Sigmoid colon (tissue), 6 donors: ENCODE measurements at regions not wholly inside any gene's neighbourhood (a gene's known extent, or its start where the extent isn't known, plus 50 kb on each side); places are given as distances from the start of the nearest gene placed in this dataset.

Source experiments
- DNase-seq: peaks from one replicate; pipeline ENCODE4 v3.0.0-alpha.2; 2019
- H3K27ac ChIP-seq, 4 donors: fragments of 200-600 bp; sonication (generic); one replicate each; pipeline ENCODE4 v1.5.1; 2016 to 2019; ENCODE audit warnings: mild to moderate bottlenecking in 1 of 4
- H3K27me3 ChIP-seq, 3 donors: fragments of 200-600 bp; sonication (generic); one replicate each; pipeline ENCODE4 v1.5.1; 2019; ENCODE audit warnings: mild to moderate bottlenecking in 1 of 3
- H3K36me3 ChIP-seq, 4 donors: fragments of 200-600 bp; sonication (generic); one replicate each; pipeline ENCODE4 v1.5.1; 2016 to 2019
- H3K4me1 ChIP-seq, 4 donors: fragments of 200-600 bp; sonication (generic); one replicate each; pipeline ENCODE4 v1.5.1; 2017 to 2019
- H3K4me3 ChIP-seq, 4 donors: fragments of 200-600 bp; sonication (generic); one replicate each; pipeline ENCODE4 v1.5.1; 2017 to 2019; ENCODE audit warnings: mild to moderate bottlenecking in 2 of 4, moderate library complexity in 1 of 4
- H3K9me3 ChIP-seq, 4 donors: fragments of 200-600 bp in 3 of 4; sonication (generic) in 3 of 4; one replicate each; pipeline versions ENCODE4 v1.5.1 to v1.6.1; 2013 to 2019
- EP300 ChIP-seq, 4 donors: sonication (generic); formaldehyde crosslinking; IDR thresholded peaks; one replicate each; pipeline ENCODE4 v1.6.1; 2017; ENCODE audit warnings: antibody characterized with exemption in 4 of 4
- POLR2A ChIP-seq, 2 donors: fragments of 450-650 bp; IDR thresholded peaks; one replicate each; pipeline ENCODE4 v1.6.1; 2016; ENCODE audit warnings: antibody characterized with exemption in 2 of 2, mild to moderate bottlenecking in 2 of 2, moderate library complexity in 2 of 2
- POLR2AphosphoS5 ChIP-seq, 4 donors: sonication (generic); formaldehyde crosslinking; IDR thresholded peaks; one replicate each; pipeline ENCODE4 v1.6.1; 2017; ENCODE audit warnings: antibody characterized with exemption in 4 of 4
- WGBS, 2 donors: extraction: QIAGEN DNeasy Blood & Tissue Kit; methylation state at CpG; one replicate each; pipeline ENCODE4 v1.1.7; 2013; 5-methylcytosine and 5-hydroxymethylcytosine counted together
- intact Hi-C: fragments of 100-400 bp; cut with DNase I; formaldehyde crosslinking; loops from one replicate; pipeline ENCODE4 v1.15.1; 2023
- TF ChIP-seq, protein P1 (sequence below), 4 experiments: fragments of 450-650 bp in 3 of 4; fragments of 200-600 bp in 1 of 4; IDR thresholded peaks; one replicate each; pipeline ENCODE4 v1.5.1; 2016 to 2019; ENCODE audit warnings: antibody characterized with exemption in 4 of 4, mild to moderate bottlenecking in 3 of 4, moderate library complexity in 2 of 4
- donor health status: healthy with polysubstance abuse.
- donor health status: healthy.

DNA sequence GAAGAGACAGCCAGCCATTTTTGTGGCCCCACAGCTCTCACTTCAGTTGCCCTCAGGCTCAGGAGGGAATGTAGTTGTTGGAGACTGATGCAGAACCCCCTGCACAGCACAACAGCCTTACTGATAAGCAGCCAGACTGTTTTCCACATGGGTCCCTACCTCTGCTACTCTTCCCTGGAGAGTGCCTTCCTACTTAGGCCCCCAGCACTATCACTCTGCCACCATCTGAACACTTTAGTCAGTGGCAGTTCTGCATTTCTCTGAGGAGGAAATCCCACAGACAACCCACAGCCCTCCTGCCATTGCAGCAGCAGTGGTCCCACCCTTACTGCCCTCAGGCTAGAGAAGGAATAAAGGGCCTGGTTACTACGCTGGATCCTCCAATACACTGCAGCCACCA lies 61.8 kb upstream of the PTPRD start:
- H3K4me1 ChIP-seq: peaks cover 0 to 5% (median 0%) of the 10 kb centered on the region in 4 donors
- no peaks in the 10 kb centered on the region for H3K9me3 ChIP-seq
- H3K4me3 ChIP-seq: no peak overlapping the region
- no peaks in the 10 kb centered on the region for H3K27me3 ChIP-seq
- no peaks in the 10 kb centered on the region for H3K36me3 ChIP-seq
- DNase-seq: no peak
- TF ChIP-seq EP300 (IDR thresholded peaks at IDR 0.05): no peak
- TF ChIP-seq, protein P1, sequence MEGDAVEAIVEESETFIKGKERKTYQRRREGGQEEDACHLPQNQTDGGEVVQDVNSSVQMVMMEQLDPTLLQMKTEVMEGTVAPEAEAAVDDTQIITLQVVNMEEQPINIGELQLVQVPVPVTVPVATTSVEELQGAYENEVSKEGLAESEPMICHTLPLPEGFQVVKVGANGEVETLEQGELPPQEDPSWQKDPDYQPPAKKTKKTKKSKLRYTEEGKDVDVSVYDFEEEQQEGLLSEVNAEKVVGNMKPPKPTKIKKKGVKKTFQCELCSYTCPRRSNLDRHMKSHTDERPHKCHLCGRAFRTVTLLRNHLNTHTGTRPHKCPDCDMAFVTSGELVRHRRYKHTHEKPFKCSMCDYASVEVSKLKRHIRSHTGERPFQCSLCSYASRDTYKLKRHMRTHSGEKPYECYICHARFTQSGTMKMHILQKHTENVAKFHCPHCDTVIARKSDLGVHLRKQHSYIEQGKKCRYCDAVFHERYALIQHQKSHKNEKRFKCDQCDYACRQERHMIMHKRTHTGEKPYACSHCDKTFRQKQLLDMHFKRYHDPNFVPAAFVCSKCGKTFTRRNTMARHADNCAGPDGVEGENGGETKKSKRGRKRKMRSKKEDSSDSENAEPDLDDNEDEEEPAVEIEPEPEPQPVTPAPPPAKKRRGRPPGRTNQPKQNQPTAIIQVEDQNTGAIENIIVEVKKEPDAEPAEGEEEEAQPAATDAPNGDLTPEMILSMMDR (IDR thresholded peaks at IDR 0.05): no peak
- no peak for TF ChIP-seq POLR2A (IDR thresholded peaks at IDR 0.05)
- TF ChIP-seq POLR2AphosphoS5 (IDR thresholded peaks at IDR 0.05): no peak
- WGBS, 2 donors: 50 to 84% methylated on average over 1 of the region's 1 CpG
- intact Hi-C loops: no loop called here
- H3K27ac ChIP-seq: no peak overlapping the region

DNA sequence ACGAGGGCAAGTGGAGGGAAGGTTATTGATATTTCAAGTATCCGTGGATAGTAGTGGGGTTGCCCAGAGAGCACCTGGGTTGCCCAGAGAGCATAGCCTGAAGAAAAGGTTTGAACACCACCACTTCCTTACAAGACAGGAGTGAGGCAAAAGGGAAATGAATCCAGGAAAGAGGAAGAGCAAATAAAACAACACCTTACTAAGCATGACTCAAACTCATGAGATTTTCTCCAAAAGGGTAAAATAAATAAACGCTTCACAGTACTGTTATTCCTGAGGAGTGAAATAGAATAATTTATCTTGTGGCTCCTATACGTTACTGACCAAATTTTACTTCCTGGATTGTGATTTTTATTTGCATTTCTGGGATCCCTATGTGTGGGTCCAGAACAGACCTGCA lies 65.2 kb upstream of the PTPRD start:
- TF ChIP-seq POLR2AphosphoS5 (IDR thresholded peaks at IDR 0.05) (no peak), POLR2A (IDR thresholded peaks at IDR 0.05) (no peak), EP300 (IDR thresholded peaks at IDR 0.05) (no peak)
- TF ChIP-seq, protein P1 (IDR thresholded peaks at IDR 0.05): no peak
- intact Hi-C loops: no loop called here

DNA sequence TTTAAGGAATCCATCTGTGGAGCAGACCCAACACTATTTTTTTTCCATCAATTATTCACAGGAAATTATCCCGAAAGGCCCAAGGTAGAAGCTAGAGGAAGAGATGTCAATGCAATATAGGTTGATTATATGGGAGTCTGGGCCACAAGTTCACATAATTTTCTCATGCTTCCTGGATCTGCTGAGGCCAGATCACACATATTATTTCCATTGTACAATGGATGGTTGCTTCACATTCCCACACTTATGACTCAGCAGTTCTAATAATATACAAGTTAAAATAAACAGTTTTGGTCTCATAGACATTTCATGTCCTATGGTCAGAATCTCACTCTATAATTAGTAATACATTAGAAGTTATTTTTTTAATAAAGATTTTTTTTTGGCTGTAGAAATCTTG lies 66.0 kb upstream of the PTPRD start:
- Histone ChIP-seq H3K27ac (no peak overlapping the region), H3K4me1 (peaks cover 0 to 5% (median 0%) of the 10 kb centered on the region in 4 donors), H3K4me3 (no peak overlapping the region), H3K27me3 (no peaks in the 10 kb centered on the region), H3K36me3 (no peaks in the 10 kb centered on the region), H3K9me3 (no peaks in the 10 kb centered on the region)
- TF ChIP-seq POLR2A (IDR thresholded peaks at IDR 0.05): no peak
- TF ChIP-seq, protein P1 (IDR thresholded peaks at IDR 0.05): no peak
- no peak for TF ChIP-seq POLR2AphosphoS5 (IDR thresholded peaks at IDR 0.05)
- no peak for DNase-seq
- WGBS, 2 donors: 86 to 88% methylated on average over 1 of the region's 1 CpG
- intact Hi-C loops: no loop called here

More for the DNA sequence above, 65.2 kb upstream of the PTPRD start:
- Histone ChIP-seq H3K4me3 (no peak overlapping the region), H3K9me3 (no peaks in the 10 kb centered on the region), H3K27ac (no peak overlapping the region), H3K4me1 (peaks cover 0 to 5% (median 0%) of the 10 kb centered on the region in 4 donors), H3K27me3 (no peaks in the 10 kb centered on the region), H3K36me3 (no peaks in the 10 kb centered on the region)
- no peak for DNase-seq
- WGBS, 2 donors: 76 to 84% methylated on average over 4 of the region's 4 CpGs

DNA sequence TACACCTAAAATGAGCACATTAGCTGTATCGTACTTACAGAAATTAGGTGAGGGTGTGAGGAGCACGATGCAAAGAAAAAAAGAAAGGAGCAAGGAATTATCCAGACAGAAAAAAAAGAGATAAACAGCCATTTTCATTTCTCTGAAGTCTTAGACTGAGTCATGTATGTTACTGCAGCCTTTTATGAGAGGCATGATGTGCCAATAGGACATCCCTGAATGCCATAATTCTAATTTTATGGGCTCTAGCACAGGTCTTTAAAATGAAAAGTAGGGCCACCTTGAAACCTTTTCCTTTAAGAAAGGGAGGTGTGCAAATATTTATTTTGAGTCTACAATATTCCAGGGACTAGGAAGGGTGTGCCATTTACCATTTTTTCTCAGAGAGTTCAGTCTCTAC lies 74.1 kb upstream of the PTPRD start:
- Histone ChIP-seq H3K4me1 (no peaks in the 10 kb centered on the region), H3K9me3 (no peaks in the 10 kb centered on the region), H3K27me3 (no peaks in the 10 kb centered on the region), H3K4me3 (no peak overlapping the region), H3K27ac (no peak overlapping the region), H3K36me3 (no peaks in the 10 kb centered on the region)
- no peak for TF ChIP-seq EP300 (IDR thresholded peaks at IDR 0.05)
- no peak for TF ChIP-seq POLR2AphosphoS5 (IDR thresholded peaks at IDR 0.05)
- TF ChIP-seq POLR2A (IDR thresholded peaks at IDR 0.05): no peak
- TF ChIP-seq, protein P1 (IDR thresholded peaks at IDR 0.05): no peak
- DNase-seq: no peak
- 58 to 69% methylated on average over 2 of the region's 2 CpGs for WGBS, 2 donors
- intact Hi-C loops: no loop called here

DNA sequence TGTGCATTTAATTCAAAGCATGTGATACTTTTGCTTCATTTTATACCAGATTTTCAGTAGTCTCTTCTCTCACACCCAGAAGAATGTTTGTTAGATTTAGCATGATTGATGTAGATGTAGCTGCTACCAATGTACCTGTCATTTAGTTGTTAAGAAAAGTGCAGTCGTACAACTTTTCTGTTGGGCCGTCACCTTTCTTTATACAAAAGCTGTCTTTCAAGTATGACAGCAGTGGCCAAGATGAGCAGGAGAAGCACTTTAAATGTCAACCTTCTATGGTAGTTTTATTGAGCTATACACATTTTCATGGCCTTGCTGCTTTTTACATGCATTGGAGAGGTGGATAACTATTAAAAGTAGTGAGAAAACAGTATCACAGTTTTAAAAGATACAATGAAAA lies 77.7 kb upstream of the PTPRD start:
- Histone ChIP-seq H3K4me1 (no peaks in the 10 kb centered on the region), H3K4me3 (no peak overlapping the region), H3K27ac (no peak overlapping the region), H3K27me3 (no peaks in the 10 kb centered on the region), H3K9me3 (no peaks in the 10 kb centered on the region), H3K36me3 (no peaks in the 10 kb centered on the region)
- intact Hi-C loops: no loop called here
- WGBS, 2 donors: 74 to 80% methylated on average over 2 of the region's 2 CpGs
- TF ChIP-seq EP300 (IDR thresholded peaks at IDR 0.05): no peak
- no peak for TF ChIP-seq POLR2AphosphoS5 (IDR thresholded peaks at IDR 0.05)
- TF ChIP-seq, protein P1 (IDR thresholded peaks at IDR 0.05): no peak
- TF ChIP-seq POLR2A (IDR thresholded peaks at IDR 0.05): no peak
- DNase-seq: no peak
